Neural progenitor cell (in vitro differentiated cells): ENCODE measurements at regions not wholly inside any gene's neighbourhood (a gene's known extent, or its start where the extent isn't known, plus 50 kb on each side); places are given as distances from the start of the nearest gene placed in this dataset.

Experiments used
- DNase-seq: peaks from one replicate; pipeline ENCODE4 v3.0.0-alpha.2; 2016; ENCODE audit warnings: low spot score
- H2AFZ ChIP-seq: fragments of 200-600 bp; sonication (generic); replicated peaks from 2 replicates; pipeline ENCODE4 v1.6.1; 2016; ENCODE audit warnings: antibody characterized with exemption
- H3F3A ChIP-seq: fragments of 200-600 bp; sonication (generic); 2 replicates; pipeline ENCODE4 v1.6.1; 2016; ENCODE audit warnings: antibody characterized with exemption, low read depth
- H3K27ac ChIP-seq: fragments of 200-600 bp; sonication (generic); 2 replicates; pipeline ENCODE4 v1.5.1; 2016; ENCODE audit warnings: mild to moderate bottlenecking
- H3K27me3 ChIP-seq: fragments of 200-600 bp; sonication (generic); 2 replicates; pipeline ENCODE4 v1.6.1; 2016; ENCODE audit warnings: mild to moderate bottlenecking, moderate library complexity
- H3K36me3 ChIP-seq: fragments of 200-600 bp; sonication (generic); 2 replicates; pipeline ENCODE4 v1.5.1; 2016
- H3K4me1 ChIP-seq: fragments of 200-600 bp; sonication (generic); 2 replicates; pipeline ENCODE4 v1.6.1; 2016; ENCODE audit warnings: mixed run types
- H3K4me2 ChIP-seq: fragments of 200-600 bp; sonication (generic); 2 replicates; pipeline ENCODE4 v1.6.1; 2016
- H3K4me3 ChIP-seq: fragments of 200-600 bp; sonication (generic); 2 replicates; pipeline ENCODE4 v1.5.1; 2016
- H3K79me2 ChIP-seq: fragments of 200-600 bp; sonication (generic); 2 replicates; pipeline ENCODE4 v1.6.1; 2016; ENCODE audit warnings: low read depth
- H3K9ac ChIP-seq: fragments of 200-600 bp; sonication (generic); 2 replicates; pipeline ENCODE4 v1.6.1; 2016
- H3K9me3 ChIP-seq: fragments of 200-600 bp; sonication (generic); 2 replicates; pipeline ENCODE4 v1.5.1; 2016; ENCODE audit warnings: low read depth
- H4K20me1 ChIP-seq: fragments of 200-600 bp; sonication (generic); 2 replicates; pipeline ENCODE4 v1.6.1; 2016; ENCODE audit warnings: low read depth
- H3K27ac Mint-ChIP-seq: 3 replicates; pipeline ENCODE4 v1.8.0; 2021; ENCODE audit warnings: mixed read lengths
- H3K27me3 Mint-ChIP-seq: 2 replicates; pipeline ENCODE4 v1.8.0; 2022; ENCODE audit warnings: low read depth, mild to moderate bottlenecking, inconsistent platforms, moderate library complexity, mixed read lengths; ENCODE audit not compliant: insufficient read depth
- H3K36me3 Mint-ChIP-seq: 3 replicates; pipeline ENCODE4 v1.8.0; 2021; ENCODE audit warnings: mixed read lengths
- H3K4me1 Mint-ChIP-seq: 3 replicates; pipeline ENCODE4 v1.8.0; 2021; ENCODE audit warnings: mixed read lengths
- H3K4me3 Mint-ChIP-seq: 3 replicates; pipeline ENCODE4 v1.8.0; 2021; ENCODE audit warnings: mild to moderate bottlenecking, moderate library complexity, mixed read lengths
- H3K9me3 Mint-ChIP-seq: 3 replicates; pipeline ENCODE4 v1.8.0; 2020; ENCODE audit warnings: mixed read lengths
- CTCF ChIP-seq: fragments of 200-600 bp; sonication (generic); IDR thresholded peaks from 2 replicates; pipeline ENCODE4 v1.5.1; 2017; ENCODE audit warnings: antibody characterized with exemption, mild to moderate bottlenecking
- EZH2 ChIP-seq: fragments of 200-600 bp; sonication (generic); IDR thresholded peaks from 2 replicates; pipeline ENCODE4 v1.6.1; 2017; ENCODE audit warnings: antibody characterized with exemption, mild to moderate bottlenecking, moderate library complexity
- EZH2phosphoT487 ChIP-seq: fragments of 200-600 bp; sonication (generic); IDR thresholded peaks from 2 replicates; pipeline ENCODE4 v1.6.1; 2017; ENCODE audit warnings: antibody characterized with exemption

GRCh38 chrX:99703473-99703872 is 706.6 kb downstream of the PCDH19 start:
- Histone ChIP-seq H4K20me1 (no peaks in the 10 kb centered on the region), H3K79me2 (no peaks in the 10 kb centered on the region), H2AFZ (no peak overlapping the region), H3K27me3 (no peaks in the 10 kb centered on the region), H3K9ac (no peak overlapping the region), H3K4me3 (no peak overlapping the region), H3K4me2 (no peak overlapping the region), H3K9me3 (peaks cover 4% of the 10 kb centered on the region), H3K36me3 (no peaks in the 10 kb centered on the region), H3F3A (no peaks in the 10 kb centered on the region), H3K4me1 (no peaks in the 10 kb centered on the region), H3K27ac (no peak overlapping the region)
- no peaks in the 10 kb centered on the region for H3K9me3 Mint-ChIP-seq
- no peak for TF ChIP-seq EZH2phosphoT487
- no peak for TF ChIP-seq CTCF
- TF ChIP-seq EZH2: no peak
- H3K27me3 Mint-ChIP-seq: no peaks in the 10 kb centered on the region
- no peaks in the 10 kb centered on the region for H3K4me1 Mint-ChIP-seq
- no peak overlapping the region for H3K27ac Mint-ChIP-seq
- H3K36me3 Mint-ChIP-seq: no peaks in the 10 kb centered on the region
- H3K4me3 Mint-ChIP-seq: no peak overlapping the region
- DNase-seq: no peak

GRCh38 chrX:99698451-99698850 is 711.6 kb downstream of the PCDH19 start:
- H3K27ac Mint-ChIP-seq: no peak overlapping the region
- no peaks in the 10 kb centered on the region for H3K36me3 Mint-ChIP-seq
- no peak overlapping the region for H3K4me3 Mint-ChIP-seq
- no peaks in the 10 kb centered on the region for H4K20me1 ChIP-seq
- H3K9me3 Mint-ChIP-seq: no peaks in the 10 kb centered on the region
- H3K9ac ChIP-seq: no peak overlapping the region
- peaks cover 3% of the 10 kb centered on the region for H3K9me3 ChIP-seq
- H3F3A ChIP-seq: no peaks in the 10 kb centered on the region
- no peaks in the 10 kb centered on the region for H3K4me1 Mint-ChIP-seq
- no peak overlapping the region for H2AFZ ChIP-seq
- H3K4me3 ChIP-seq: no peak overlapping the region
- H3K36me3 ChIP-seq: no peaks in the 10 kb centered on the region
- H3K4me1 ChIP-seq: no peaks in the 10 kb centered on the region
- H3K27me3 ChIP-seq: no peaks in the 10 kb centered on the region
- H3K4me2 ChIP-seq: no peak overlapping the region
- no peaks in the 10 kb centered on the region for H3K27me3 Mint-ChIP-seq
- no peak for DNase-seq
- TF ChIP-seq CTCF (no peak), EZH2 (no peak), EZH2phosphoT487 (no peak)
- no peaks in the 10 kb centered on the region for H3K79me2 ChIP-seq
- no peak overlapping the region for H3K27ac ChIP-seq

GRCh38 chrX:99663136-99663535 is 746.9 kb downstream of the PCDH19 start:
- Histone ChIP-seq H3K79me2 (no peaks in the 10 kb centered on the region), H3K4me2 (no peak overlapping the region), H3K9me3 (no peaks in the 10 kb centered on the region), H3K27ac (no peak overlapping the region), H3F3A (no peaks in the 10 kb centered on the region), H2AFZ (no peak overlapping the region), H4K20me1 (no peaks in the 10 kb centered on the region), H3K27me3 (no peaks in the 10 kb centered on the region), H3K36me3 (no peaks in the 10 kb centered on the region), H3K4me1 (no peaks in the 10 kb centered on the region), H3K4me3 (no peak overlapping the region), H3K9ac (no peak overlapping the region)
- no peaks in the 10 kb centered on the region for H3K4me1 Mint-ChIP-seq
- DNase-seq: no peak
- no peak overlapping the region for H3K4me3 Mint-ChIP-seq
- no peak for TF ChIP-seq EZH2phosphoT487
- no peak for TF ChIP-seq EZH2
- no peak for TF ChIP-seq CTCF
- H3K27ac Mint-ChIP-seq: no peak overlapping the region
- H3K36me3 Mint-ChIP-seq: no peaks in the 10 kb centered on the region
- no peaks in the 10 kb centered on the region for H3K27me3 Mint-ChIP-seq
- H3K9me3 Mint-ChIP-seq: no peaks in the 10 kb centered on the region

DNA sequence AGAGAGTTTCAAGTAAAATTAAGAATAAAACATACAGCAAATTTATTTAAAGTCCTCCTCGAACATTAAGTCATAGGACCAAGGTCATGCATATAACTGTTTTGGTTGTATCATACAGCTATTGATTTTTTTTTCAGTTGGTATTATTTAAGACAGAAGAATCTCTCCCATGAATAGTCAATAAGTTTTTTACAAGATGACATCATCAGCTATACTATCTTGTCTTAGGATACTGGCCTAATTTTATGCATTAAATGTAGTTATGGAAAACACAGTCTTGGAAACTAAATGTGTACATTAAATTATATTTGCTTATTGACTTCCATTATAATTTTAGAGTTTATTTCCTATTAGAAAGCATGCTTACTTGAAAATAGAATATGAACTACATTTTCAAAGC is 755.9 kb downstream of the PCDH19 start:
- H3K9me3 ChIP-seq: no peaks in the 10 kb centered on the region
- no peak overlapping the region for H3K4me3 Mint-ChIP-seq
- no peak for TF ChIP-seq CTCF
- no peak for TF ChIP-seq EZH2
- no peak for TF ChIP-seq EZH2phosphoT487
- H3K9me3 Mint-ChIP-seq: no peaks in the 10 kb centered on the region
- no peaks in the 10 kb centered on the region for H3K4me1 ChIP-seq
- H3K36me3 Mint-ChIP-seq: no peaks in the 10 kb centered on the region
- H3K27me3 Mint-ChIP-seq: no peaks in the 10 kb centered on the region
- H3F3A ChIP-seq: no peaks in the 10 kb centered on the region
- no peak for DNase-seq
- H3K79me2 ChIP-seq: no peaks in the 10 kb centered on the region
- H3K4me2 ChIP-seq: no peak overlapping the region
- no peak overlapping the region for H3K27ac ChIP-seq
- H3K36me3 ChIP-seq: no peaks in the 10 kb centered on the region
- H3K4me3 ChIP-seq: no peak overlapping the region
- no peaks in the 10 kb centered on the region for H4K20me1 ChIP-seq
- H2AFZ ChIP-seq: no peak overlapping the region
- H3K9ac ChIP-seq: no peak overlapping the region
- H3K4me1 Mint-ChIP-seq: no peaks in the 10 kb centered on the region
- no peak overlapping the region for H3K27ac Mint-ChIP-seq
- no peaks in the 10 kb centered on the region for H3K27me3 ChIP-seq
